NCI-H2196 treated with DMSO at 0.1 percent for 48 hours (cell line): ENCODE measurements at regions not wholly inside any gene's neighbourhood (a gene's known extent, or its start where the extent isn't known, plus 50 kb on each side); places are given as distances from the start of the nearest gene placed in this dataset.

Experiments
- DNase-seq: peaks from one replicate; lab custom pipeline; 2025; ENCODE audit not compliant: unreplicated experiment; lab: John Stamatoyannopoulos, UW

DNA sequence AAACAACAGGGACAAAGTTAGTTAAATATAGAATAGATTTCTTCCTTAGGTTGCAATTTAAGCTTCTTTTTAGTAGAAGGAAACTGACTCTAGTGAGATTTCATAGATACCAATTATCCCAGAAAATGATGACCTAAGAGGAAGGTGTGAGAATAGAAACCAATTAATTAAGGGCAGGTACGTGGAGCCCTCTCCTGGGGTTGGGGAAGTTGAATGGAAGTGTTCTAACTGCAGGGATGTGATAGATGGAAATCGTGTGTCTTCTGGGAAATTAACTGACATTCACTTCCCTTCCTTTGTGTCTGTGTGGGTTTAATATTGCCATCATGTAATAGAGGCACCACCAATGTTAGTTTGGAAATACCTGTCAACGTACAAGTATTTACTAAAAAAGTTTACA is 204.1 kb upstream of the ANK2 start:
- no peak for DNase-seq

DNA sequence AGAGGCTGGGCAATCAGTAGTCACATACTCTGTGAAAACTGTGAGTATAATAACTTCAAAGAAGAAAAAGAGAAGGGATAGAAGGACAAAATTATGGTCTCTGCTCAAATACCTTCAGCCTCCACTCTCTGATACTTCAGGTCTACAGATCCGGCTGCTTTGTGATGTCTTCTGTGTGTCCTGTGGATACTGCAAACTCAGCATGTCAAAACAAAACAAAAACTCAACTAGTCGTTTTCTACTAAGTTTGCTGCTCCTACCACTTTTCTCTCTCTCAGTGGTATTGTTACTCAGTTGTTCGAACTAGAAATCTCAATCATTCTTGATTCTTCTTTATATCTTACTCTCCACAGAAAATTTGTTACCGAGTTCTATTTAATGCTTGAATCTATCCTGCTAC is 202.4 kb upstream of the ANK2 start:
- no peak for DNase-seq

DNA sequence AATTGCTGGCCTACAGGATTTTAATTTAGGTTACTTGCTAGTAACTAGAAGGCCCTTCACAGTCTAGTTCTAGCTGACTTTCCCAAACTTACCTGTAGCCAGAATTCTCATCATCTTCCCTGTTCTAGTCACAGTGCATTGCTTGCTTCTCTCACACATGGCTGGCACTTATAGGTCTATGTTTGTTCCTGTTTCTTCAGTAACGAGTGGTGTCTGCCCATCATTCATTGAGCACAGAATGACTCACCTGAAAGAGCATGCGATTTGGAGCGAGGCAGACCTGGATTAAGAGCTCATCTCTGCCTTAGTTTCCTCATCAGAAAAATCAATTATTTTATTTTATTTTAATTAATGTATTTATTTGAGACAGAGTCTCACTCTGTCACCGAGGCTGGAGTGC is 201.7 kb upstream of the ANK2 start:
- no peak for DNase-seq

DNA sequence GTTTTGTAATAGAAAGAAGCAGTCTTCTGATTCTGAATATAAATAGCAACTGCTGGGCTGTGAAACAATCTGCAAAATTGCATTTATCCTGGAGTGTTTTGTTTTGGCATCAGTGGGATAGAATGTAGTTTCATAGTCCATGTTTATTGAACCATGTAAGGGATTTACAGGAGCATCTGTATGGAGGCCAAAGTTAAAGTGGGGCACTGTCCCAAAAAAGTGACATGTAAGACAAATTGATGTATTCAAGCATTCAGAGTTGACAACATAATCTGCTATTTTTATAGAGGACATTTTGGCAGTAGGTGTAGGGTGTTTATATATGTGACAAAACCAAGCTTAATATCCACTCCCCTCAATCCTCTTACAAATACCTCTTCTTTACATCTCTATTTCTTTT is 200.5 kb upstream of the ANK2 start:
- no peak for DNase-seq

DNA sequence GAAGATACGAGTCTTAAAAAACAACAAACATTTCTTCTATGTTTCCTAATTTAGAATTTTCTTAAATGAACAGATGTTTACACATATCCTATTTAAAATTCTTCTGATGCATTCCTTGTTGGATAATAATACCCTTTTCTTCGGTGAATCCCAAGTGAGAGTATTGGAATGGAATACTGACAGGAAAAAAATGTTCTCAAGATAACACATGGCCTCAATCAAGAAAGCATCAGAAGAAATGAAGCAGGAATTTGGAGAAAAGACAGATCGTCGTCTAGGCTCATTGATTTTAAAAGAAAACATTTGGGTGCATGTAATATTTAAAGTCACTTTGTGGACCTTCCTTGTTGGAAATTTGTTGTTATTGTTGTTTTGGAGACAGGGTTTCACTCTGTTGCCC is 196.9 kb upstream of the ANK2 start:
- no peak for DNase-seq

DNA sequence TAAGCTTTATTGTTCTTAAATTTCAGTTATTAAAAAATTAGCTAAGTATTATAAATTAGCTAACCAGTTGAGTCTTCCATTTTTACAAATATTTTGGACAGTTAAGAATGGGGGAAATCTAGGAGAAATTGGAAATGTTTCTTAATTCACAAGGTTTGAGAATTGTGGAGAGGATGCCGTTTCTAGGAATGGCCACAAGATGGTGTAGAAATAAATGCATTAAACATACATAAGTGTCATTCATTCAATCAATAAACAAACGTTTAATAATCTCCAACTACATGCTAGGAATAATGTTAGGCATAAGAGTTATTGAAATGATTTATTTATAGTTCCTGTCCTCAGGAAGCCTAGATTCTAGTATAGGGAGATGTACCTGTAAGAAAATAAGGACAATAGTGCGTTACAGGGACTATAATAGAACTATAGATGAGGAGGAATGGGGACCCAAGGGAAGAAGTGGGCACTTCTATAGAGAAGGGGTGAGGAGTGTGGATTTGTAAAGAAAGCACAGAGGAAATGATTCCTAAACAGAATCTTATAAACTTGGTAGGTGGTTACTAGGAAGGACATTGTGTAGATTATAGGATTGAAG is 195.7 kb upstream of the ANK2 start:
- no peak for DNase-seq

DNA sequence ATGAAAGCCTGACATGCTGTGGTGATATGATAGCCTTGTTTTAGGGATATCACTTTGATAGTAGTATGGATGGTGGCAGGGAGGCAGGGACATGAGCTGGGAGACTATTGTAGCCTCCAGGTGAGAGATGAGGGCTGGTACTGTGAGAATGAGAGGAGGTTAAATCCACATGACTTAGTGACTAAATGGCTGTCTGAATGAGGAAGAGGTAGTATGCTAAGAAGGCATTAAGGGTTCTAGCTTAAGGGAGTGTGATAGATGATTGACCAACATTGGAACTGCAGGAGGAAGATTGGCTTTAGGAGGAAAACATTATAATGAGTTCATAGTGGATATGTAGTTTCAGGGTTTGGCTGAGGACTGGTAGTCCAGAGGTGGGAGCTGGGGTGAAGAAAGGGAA is 195.0 kb upstream of the ANK2 start:
- no peak for DNase-seq

DNA sequence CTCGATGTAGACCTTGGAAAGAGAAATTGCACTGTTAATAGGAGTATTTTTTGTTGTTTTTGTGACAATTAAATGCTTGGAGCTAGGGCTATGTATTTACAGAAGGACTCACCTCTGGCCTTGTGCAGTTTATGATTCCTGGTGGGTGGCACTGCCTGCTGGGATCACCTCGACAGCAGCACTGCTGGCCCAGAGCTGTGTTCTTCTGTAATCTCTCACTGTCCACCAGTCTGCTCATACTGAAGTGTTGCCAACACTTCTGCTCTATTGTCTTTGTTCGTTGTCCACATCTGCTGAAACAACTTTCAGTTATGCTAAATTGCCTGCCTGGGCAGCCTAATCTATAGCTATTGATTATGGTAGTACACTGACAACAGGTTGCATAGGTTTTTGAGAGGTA is 194.4 kb upstream of the ANK2 start:
- DNase-seq = no peak

DNA sequence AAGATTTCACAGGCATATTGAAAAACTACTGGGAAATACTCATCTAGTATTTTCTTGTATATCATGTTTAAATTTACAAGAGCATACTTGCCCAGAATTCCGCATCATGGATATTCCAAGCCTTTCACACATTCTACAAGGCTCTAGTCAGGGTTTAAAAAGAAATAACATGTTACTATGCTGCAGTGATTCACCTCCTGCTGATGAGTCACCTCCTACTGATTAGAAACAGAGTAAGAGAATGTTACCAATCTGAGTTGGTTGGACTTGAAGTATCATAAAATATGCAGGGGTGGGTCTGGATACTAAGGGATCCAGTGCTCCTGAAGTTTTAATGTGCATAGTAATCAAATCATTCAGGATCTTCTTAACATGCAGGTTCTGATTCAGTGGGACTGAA is 192.0 kb upstream of the ANK2 start:
- DNase-seq = no peak

DNA sequence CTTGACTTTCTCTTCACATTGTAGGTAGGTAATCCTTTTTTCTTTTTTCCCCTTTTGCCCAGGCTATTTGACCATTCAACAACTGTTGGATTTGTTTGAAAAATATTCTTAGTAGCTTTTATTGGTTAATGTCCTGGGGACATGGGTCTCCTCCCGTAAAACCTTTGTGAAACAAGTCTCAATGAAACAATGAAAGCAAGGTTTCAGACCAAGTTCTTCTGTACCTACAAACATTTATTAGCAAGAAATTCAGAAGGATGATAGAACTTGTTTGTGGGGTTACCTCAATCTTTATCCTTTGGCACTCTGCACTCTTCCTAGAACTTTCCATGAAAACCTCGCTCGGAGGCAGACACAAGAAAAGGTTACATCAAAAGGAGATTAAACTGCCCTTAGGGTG is 190.7 kb upstream of the ANK2 start:
- DNase-seq = no peak

DNA sequence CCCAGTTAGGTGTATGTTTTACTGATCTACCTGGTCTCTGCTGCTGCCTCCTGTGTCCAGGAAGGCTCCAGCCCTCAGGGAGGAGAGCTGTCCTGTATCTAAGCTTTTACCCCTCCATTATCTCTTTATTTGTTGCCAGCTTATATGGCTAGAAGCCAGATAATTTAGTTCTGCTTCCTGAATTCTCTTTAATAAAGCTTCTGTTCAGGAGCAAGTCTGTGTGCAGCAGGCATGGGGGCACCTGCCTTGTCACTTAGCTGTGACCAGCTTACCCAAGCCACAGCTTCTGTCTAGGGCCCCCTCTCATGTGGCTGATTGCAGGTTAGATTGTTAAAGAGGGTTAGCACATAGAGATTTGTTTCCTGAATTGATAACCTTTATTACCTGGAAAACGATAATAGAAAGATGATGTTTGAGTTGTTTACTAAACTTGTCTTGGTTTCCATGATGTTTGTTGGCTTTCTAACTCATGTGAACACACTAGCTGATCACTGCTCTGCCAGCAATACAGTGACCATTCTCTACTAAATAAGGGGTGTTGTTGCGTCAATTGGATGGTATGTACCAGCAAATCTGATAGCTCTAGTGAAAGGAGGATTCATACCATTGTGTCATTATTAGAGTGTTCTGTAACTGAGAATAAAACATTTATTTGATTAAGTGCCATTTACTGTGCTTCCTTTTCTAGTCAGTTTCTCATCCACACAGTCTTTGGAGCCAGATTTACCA is 189.8 kb upstream of the ANK2 start:
- no peak for DNase-seq

DNA sequence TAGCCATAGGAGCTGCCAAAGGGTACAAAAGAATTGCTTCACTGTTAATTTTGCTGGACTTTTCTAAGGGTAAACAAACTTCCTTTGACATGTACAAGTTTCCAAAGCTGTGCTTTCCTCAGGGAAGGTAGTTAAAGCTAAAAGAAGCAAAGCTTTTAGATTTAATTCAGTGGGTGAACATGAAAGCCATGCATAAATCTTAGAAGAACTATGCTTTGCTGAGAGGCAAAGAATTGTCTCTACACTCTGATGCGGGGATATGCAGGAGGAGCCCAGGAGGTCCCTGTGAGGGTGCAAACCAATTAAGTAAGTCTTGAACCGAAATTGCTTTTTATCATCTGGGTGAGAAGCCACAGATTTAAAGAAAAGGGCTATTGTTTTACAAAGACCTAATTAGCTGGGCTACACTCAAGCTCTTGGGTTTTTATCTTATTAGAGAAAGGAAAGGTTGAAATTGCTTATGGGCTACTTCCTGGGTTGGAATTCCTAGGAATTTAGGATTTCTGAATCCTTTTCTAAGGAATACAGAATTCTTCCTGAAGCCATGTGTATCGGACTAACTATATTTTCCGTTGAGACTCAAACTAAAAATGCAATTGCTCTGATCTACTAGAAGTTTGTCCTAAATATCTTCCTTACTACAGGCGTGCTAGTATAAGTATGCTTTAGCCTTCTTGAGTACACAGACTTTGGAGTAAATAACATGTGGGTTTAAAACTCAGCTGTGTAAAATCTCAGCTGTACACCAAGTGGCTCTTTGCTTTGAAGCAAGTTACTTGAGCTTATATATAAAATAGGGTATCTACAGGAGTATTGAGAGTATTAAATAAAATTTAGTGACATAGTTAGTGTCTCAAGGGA is 188.4 kb upstream of the ANK2 start:
- DNase-seq = no peak

DNA sequence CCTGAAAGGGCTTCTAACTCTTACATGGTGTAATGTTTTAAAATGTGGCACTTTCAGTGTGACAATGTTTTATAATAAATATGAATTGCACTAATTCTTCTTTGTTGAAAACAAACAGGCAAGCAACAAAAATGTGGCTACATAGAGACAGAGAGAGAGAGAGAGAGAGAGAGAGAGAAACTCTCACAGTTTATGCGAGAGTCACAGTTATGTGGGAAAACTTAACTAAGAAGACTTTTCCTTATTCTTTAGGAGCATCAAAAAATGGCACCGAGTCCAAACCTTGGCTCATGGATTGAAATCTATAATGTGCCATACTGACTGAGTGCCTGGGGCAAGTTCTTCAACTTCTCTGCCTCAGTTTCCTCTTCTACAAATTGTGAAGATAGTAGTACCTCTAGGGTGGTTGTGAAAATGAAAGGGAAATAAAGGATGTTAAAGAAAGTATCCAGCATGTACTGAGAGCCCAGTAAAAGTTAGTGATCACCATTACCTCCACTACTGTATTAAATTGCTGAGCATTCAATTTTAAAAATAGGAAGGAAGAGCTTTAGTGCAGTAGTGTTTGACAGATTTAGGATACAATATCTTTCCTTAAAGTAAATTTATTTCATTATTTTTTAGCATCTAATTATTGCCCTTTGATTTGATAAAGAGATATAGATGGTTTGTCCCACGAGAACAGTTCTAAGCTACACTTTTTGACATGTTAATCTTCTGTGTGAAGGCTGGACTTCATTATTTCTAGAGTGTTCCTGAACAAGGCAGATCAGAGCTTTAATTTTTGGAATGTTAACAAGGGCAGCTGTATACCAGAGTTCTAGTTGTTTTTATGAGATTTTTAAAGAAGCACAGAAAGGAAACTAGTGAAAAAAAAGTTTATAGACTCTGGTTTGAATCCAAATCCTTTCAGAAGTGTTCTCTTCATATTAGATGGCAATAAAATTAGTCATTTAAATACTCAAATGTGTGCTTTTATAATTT is 187.5 kb upstream of the ANK2 start:
- no peak for DNase-seq

DNA sequence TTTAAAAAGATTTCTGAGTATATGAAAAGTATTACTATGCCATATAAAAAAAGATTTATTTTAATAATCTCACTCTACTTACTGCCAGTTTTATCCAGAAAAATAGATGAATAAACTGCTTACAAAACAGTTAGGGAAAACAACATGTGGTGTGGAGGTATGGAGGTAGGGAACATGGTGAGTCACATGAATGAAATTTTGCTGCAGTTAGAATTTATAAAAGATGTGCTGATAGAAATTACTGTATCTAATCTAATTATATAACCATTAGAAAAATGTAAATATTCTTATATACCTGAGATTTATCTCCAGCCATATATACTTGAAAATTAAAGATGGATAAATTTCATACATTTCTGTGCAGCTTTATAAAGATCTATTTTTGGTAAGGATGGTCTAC is 184.0 kb upstream of the ANK2 start:
- no peak for DNase-seq

DNA sequence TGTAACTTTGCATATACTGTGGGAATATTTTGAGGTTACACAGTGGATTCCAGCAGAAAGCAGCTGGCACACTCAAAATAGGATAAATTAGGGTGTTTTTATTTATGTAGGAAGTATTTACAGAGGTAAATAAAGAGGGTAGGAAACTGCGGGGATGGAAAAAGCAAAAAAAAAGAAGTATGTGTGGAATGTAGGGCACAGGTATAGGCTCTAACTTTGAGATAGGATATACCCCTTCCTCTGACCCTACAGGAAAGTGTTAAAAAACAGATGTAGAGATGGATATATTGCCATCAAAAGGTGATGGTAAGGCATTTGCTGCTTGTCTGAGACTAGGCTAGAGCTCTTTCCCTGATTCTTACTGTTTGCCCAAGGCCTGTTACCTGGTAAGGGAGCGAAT is 173.1 kb upstream of the ANK2 start:
- no peak for DNase-seq

DNA sequence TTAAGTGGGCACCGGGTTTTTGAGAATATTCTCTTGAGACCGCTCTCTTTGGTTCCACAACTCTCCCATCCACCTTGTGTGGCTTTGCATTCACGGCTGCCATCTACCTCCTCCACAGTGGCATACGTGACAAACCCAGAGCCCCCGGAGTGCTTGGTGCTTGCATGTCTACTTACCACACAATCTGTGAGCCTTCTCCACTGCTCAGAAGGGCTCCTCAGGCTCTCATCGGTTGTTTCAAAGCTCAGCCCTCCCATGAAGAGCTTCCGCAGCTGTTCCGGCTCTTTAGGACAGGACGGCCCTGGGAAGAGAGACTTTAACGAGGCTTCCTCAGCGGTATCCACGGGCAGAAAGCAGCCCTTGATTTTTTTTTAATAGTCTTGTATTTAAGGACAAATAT is 167.6 kb upstream of the ANK2 start:
- DNase-seq = no peak

DNA sequence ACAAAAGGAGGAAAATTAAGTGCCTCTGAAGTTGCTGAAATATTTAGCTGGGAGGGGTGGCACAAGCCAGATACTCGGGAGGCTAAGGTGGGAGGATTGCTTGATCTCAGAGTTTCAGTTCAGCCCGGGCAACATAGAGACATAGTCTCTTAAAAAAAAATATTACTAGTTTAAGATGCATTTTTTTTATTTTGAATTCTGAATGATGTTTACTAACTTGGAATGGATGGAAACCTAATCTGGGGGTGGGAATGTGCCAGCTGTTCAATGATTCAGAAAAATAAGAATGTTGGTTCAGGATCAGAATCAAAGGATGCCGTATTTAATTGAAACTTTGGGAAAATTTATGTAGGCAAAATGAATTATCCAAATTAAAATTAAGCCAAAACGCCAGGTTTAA is 167.2 kb upstream of the ANK2 start:
- no peak for DNase-seq

DNA sequence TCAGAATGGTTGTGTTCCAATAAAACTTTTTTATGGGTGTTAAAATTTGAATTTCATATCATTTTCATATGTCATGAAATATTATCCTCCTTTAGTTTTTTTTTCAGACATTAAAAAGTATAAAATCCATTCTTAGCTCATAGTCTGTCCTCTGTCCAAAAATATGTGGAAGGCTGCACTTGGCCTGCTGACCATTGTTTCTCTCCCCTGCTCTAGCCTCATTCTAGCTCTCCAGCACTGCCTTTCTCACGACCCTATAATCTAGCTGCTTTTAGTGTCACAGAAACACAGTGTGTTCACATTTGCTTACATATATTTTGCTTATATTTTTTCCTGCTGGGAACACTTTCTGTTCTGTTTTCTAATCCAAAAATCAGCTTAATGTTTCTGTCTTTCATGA is 165.0 kb upstream of the ANK2 start:
- no peak for DNase-seq

DNA sequence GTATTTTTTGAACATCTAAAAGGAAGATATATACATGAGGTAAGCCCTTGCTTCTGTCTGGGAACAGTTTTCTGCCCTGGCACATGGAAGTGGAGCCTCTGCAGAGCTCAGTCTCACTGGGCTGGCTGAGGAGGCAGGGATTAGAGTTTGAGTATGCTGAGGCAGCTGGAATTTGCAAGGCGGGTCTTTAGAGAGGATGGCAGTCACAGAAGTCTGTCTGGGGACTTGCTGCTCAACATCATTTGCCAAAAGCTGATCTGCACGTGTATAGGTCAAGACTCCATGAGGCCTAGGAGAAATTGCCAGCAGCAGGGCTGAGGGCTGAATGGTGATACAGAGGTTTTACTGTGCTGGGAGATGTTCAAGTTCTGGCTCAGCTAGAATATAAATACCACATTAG is 163.6 kb upstream of the ANK2 start:
- no peak for DNase-seq

DNA sequence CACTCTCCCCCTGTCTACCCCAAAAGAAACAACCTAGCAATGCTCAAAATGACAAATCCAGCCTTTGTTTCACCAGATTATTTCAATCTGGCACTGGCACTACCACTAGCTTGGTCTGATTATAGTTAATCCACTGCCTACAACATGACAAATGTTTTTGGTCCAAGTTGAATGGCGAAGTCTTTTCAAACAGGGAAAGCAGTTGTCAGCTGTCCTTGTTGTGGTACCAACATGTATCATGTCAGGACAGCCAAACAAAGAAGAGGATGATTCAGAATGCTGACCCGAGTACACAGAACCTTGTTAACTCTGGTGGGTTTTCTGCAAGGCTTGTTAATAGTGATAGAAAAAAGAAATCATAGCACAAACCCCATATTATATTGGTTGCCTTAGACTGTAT is 160.8 kb upstream of the ANK2 start:
- DNase-seq = no peak

DNA sequence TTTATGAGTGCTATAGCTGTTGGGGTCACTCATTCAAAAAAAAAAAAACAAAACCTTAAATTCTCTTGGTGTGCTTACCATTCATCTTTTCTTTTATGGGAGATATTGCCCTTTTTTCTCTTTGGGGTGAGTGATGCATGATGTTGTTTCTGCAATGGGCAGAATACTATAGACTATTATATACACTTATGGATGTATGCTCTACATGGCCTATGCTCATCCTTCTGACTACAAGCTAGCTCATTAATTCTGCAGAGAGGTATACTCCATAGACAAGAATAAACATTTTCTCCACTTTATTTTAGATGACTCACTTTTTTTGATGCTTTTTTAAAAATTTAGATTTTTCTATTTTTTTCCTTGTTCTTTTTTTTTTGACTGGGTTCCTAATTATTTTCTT is 160.3 kb upstream of the ANK2 start:
- no peak for DNase-seq
